ENCODE measurements at regions not wholly inside any gene's neighbourhood (a gene's known extent, or its start where the extent isn't known, plus 50 kb on each side); places are given as distances from the start of the nearest gene placed in this dataset.

DNA sequence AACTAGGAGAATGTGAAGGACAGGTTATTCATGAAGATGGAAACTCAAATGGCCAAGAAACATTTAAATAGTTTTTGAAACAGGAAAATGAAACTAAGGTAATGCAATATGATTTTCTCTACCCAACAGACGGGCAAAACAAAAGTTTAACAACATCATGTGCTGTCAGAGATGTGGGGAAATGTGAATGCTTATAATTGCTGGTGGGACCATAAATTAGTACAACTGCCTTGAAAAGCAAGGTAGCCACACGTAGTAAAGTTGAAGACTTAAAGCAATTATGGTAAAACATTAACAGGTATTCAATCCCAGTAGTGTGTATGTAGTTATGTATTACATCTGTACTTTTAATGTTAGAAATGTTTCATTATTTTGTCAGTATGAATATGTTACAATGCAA lies 57.0 kb upstream of the C3orf80 start:
- Histone ChIP-seq H3K27ac (no peak overlapping the region), H3K36me3 (no peaks in the 10 kb centered on the region), H3K4me3 (no peak overlapping the region), H3K27me3 (ENCODE audit: low read depth) (no peaks in the 10 kb centered on the region), H3K4me1 (no peaks in the 10 kb centered on the region), H3K9me3 (no peaks in the 10 kb centered on the region)
- ATAC-seq (no peak), DNase-seq (no peak)
- intact Hi-C loops (cut with DNase I), result no loop called here
- TF ChIP-seq, protein P1, sequence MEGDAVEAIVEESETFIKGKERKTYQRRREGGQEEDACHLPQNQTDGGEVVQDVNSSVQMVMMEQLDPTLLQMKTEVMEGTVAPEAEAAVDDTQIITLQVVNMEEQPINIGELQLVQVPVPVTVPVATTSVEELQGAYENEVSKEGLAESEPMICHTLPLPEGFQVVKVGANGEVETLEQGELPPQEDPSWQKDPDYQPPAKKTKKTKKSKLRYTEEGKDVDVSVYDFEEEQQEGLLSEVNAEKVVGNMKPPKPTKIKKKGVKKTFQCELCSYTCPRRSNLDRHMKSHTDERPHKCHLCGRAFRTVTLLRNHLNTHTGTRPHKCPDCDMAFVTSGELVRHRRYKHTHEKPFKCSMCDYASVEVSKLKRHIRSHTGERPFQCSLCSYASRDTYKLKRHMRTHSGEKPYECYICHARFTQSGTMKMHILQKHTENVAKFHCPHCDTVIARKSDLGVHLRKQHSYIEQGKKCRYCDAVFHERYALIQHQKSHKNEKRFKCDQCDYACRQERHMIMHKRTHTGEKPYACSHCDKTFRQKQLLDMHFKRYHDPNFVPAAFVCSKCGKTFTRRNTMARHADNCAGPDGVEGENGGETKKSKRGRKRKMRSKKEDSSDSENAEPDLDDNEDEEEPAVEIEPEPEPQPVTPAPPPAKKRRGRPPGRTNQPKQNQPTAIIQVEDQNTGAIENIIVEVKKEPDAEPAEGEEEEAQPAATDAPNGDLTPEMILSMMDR (IDR thresholded peaks at IDR 0.05), result no peak

DNA sequence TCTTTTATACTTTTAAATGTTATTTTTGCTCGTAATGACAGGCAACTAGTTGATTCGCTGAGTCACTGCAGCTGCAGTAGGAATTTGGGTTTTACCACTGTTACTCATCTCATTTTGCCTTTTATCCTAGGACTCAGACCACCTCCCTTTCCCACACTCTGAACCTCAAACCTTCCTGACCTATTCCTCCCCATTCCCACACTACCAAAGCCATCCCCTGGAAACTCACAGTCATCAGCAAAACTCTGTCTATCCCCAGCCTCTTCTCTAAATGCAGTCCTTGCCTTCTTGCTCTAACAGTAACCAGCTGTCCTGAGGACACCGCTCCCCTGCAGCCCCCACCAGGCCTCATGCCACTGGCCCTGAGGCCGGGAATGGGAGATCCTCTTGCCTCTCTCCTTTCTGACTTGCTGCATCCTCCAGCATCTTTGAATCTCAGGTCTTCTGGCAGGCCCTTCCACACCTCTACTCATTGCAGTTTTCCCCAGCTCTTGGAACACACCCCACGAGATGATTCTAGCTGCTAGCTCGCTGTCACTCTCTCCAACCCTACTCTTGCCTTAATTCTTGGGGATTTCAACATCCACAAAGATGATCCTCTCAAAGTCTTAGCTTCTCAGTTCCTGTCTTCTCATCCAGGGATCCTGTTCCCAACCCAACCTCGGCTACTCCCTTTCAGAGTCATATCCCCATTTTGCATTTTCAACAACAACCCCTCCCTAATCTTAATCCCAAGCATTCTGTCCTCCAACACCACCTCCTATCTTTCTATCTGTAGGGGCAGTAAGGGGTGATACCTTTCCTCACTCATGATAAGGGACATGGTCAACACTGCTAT lies 55.9 kb upstream of the C3orf80 start:
- H3K4me1 ChIP-seq, result no peaks in the 10 kb centered on the region
- H3K9me3 ChIP-seq, result no peaks in the 10 kb centered on the region
- H3K27ac ChIP-seq, result no peak overlapping the region
- H3K4me3 ChIP-seq, result no peak overlapping the region
- H3K36me3 ChIP-seq, result no peaks in the 10 kb centered on the region
- TF ChIP-seq, protein P1 (IDR thresholded peaks at IDR 0.05), result no peak
- intact Hi-C loops (cut with DNase I), result no loop called here
- DNase-seq (no peak), ATAC-seq (no peak)
- H3K27me3 ChIP-seq (ENCODE audit: low read depth), result no peaks in the 10 kb centered on the region

DNA sequence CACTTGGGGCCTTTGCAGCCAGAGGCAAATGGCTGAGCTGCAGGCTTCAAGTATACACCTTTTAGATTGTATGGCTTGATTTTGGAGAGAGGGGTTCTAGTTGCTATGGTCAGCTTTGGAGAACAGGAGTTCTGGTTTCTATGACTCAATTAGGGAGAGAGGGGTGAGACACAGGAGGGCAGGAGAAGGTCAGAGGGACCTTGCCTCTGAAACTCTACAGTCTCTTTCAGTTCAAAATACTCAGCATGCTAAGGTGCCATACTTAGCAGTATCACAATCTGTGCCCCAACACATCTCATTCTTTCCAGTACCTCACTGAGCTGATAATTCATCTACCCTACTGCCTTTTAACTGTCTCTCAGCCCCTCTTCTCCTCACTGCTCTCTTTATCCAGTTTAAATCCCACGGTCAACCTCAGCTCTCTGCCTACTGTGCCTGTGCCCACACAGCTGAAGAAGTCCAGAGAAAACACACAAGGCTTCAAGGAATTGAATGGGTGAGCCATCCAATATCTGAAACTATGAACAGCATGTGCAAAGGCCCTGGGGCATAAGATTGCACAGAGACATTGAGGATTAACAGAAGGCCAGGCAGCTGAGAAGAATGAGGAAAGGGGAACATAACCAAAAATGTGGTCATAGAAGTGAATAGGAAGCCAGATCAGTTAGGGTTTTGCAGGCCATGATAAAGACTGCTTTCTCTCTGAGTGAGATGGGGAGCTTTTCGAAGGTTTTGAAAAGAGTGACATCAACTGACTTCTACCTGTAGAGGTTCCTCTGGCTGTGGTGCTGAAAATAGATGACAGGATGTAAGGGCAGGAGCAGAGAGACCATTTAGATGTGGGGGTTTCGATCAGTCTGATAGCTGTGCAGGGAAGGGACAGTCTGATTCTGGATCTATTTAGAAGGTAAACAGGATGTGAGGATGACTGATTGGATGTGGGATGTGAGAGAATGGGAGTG lies 54.5 kb upstream of the C3orf80 start:
- no peaks in the 10 kb centered on the region for H3K4me1 ChIP-seq
- H3K27ac ChIP-seq, result no peak overlapping the region
- no peak overlapping the region for H3K4me3 ChIP-seq
- H3K9me3 ChIP-seq, result no peaks in the 10 kb centered on the region
- ATAC-seq (no peak), DNase-seq (no peak)
- TF ChIP-seq, protein P1 (IDR thresholded peaks at IDR 0.05), result no peak
- intact Hi-C loops (cut with DNase I), result no loop called here
- no peaks in the 10 kb centered on the region for H3K27me3 ChIP-seq (ENCODE audit: low read depth)
- H3K36me3 ChIP-seq, result no peaks in the 10 kb centered on the region

DNA sequence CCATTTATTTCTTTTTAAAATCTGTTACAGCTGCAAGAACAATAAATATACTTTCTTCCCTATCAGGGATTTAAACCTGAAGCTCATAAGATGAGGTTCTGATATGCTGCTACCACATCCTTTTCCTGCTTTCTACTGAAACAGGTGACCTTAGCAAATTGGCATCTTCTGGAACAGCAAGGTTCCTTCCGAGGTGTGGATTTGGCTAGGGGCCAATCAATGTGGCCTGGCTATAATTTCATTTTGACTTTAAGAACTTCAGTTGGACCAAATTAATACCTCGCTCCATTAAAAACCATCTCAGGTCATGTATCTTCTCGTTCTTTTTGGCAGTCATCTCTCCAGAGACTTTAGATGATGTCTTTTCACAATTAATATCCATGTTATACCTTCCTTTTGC lies 53.4 kb upstream of the C3orf80 start:
- intact Hi-C loops (cut with DNase I), result no loop called here
- H3K4me3 ChIP-seq, result no peak overlapping the region
- no peaks in the 10 kb centered on the region for H3K27me3 ChIP-seq (ENCODE audit: low read depth)
- TF ChIP-seq, protein P1 (IDR thresholded peaks at IDR 0.05), result no peak
- H3K9me3 ChIP-seq, result no peaks in the 10 kb centered on the region
- DNase-seq (no peak), ATAC-seq (no peak)
- no peaks in the 10 kb centered on the region for H3K36me3 ChIP-seq
- no peaks in the 10 kb centered on the region for H3K4me1 ChIP-seq
- H3K27ac ChIP-seq, result no peak overlapping the region

DNA sequence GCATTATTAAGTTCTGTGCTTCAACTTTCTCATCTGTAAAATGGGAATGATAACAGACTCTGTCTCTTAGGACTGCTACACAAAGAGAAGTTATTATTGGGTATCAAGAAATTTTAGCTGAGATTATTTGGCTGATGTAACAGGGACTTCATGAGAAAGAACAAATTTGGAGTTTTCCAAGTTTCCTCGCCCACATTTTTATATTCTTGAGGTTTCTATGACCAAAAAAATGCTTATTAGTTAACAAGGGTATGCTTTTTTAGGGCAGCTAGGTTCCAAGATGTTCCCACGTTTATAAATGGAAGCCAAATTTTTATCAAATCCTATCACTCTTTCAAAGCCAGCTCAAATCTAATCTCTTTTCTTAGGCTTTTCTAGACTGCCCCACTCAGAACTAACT lies 50.6 kb upstream of the C3orf80 start:
- Histone ChIP-seq H3K27me3 (ENCODE audit: low read depth) (no peaks in the 10 kb centered on the region), H3K9me3 (no peaks in the 10 kb centered on the region), H3K4me3 (no peak overlapping the region), H3K4me1 (no peaks in the 10 kb centered on the region), H3K27ac (no peak overlapping the region), H3K36me3 (no peaks in the 10 kb centered on the region)
- ATAC-seq (no peak), DNase-seq (no peak)
- TF ChIP-seq, protein P1 (IDR thresholded peaks at IDR 0.05), result no peak
- intact Hi-C loops (cut with DNase I), result no loop called here

Data from lower lobe of right lung (tissue), 2 donors.